ACC112 (cell line): ENCODE measurements at regions not wholly inside any gene's neighbourhood (a gene's known extent, or its start where the extent isn't known, plus 50 kb on each side); places are given as distances from the start of the nearest gene placed in this dataset.

Source experiments
- H2AFZ ChIP-seq: fragments of 200-600 bp; sonication (generic); one replicate; pipeline ENCODE4 v1.6.0; 2017; ENCODE audit warnings: antibody characterized with exemption, low read length; ENCODE audit not compliant: unreplicated experiment
- H3K27ac ChIP-seq: fragments of 200-600 bp; sonication (generic); 2 replicates; pipeline ENCODE4 v1.5.1; 2014; ENCODE audit warnings: low read depth, mild to moderate bottlenecking, antibody characterized with exemption, low read length, moderate library complexity
- H3K27me3 ChIP-seq: fragments of 200-600 bp; sonication (generic); 2 replicates; pipeline ENCODE4 v1.6.1; 2014; ENCODE audit warnings: mild to moderate bottlenecking, antibody characterized with exemption, low read length, moderate library complexity, mixed read lengths; ENCODE audit not compliant: insufficient read depth
- H3K36me3 ChIP-seq: fragments of 200-600 bp; sonication (generic); 2 replicates; pipeline ENCODE4 v1.6.1; 2016; ENCODE audit warnings: mild to moderate bottlenecking, antibody characterized with exemption, low read length, moderate library complexity, mixed read lengths; ENCODE audit not compliant: insufficient read depth
- H3K4me1 ChIP-seq: fragments of 200-600 bp; sonication (generic); one replicate; pipeline ENCODE4 v1.6.1; 2016; ENCODE audit warnings: low read length, mixed read lengths; ENCODE audit not compliant: insufficient read depth, unreplicated experiment, control insufficient read depth
- H3K4me3 ChIP-seq: fragments of 200-600 bp; sonication (generic); 2 replicates; pipeline ENCODE4 v1.5.1; 2014; ENCODE audit warnings: mild to moderate bottlenecking, low read depth, low read length
- H3K79me2 ChIP-seq: fragments of 200-600 bp; sonication (generic); one replicate; pipeline ENCODE4 v1.6.0; 2016; ENCODE audit warnings: low read length; ENCODE audit not compliant: control insufficient read depth, unreplicated experiment, insufficient read depth

GRCh38 chr15:25059698-25060471, 105.1 kb downstream of the SNRPN start:
- H3K4me1 ChIP-seq: no peaks in the 10 kb centered on the region
- peaks cover 72% of the 10 kb centered on the region; the same call in 1 of the 2 replicates for H3K36me3 ChIP-seq
- H3K4me3 ChIP-seq: no peak overlapping the region
- no peaks in the 10 kb centered on the region for H3K79me2 ChIP-seq
- H3K27me3 ChIP-seq: no peaks in the 10 kb centered on the region
- H3K27ac ChIP-seq: no peak overlapping the region
- H2AFZ ChIP-seq: no peak overlapping the region

- H3K4me1 ChIP-seq: no peaks in the 10 kb centered on the region
- no peak overlapping the region for H3K27ac ChIP-seq
- H3K4me3 ChIP-seq: no peak overlapping the region
- peaks cover 74% of the 10 kb centered on the region; the same call in 1 of the 2 replicates for H3K36me3 ChIP-seq
- no peaks in the 10 kb centered on the region for H3K27me3 ChIP-seq
- no peaks in the 10 kb centered on the region for H3K79me2 ChIP-seq
- no peak overlapping the region for H2AFZ ChIP-seq
These were observed 105.7 kb downstream of the SNRPN start for GRCh38 chr15:25060472-25060803.

GRCh38 chr15:25060996-25061620, 106.3 kb downstream of the SNRPN start:
- Histone ChIP-seq H3K79me2 (no peaks in the 10 kb centered on the region), H3K27me3 (no peaks in the 10 kb centered on the region), H2AFZ (no peak overlapping the region), H3K4me1 (no peaks in the 10 kb centered on the region), H3K27ac (no peak overlapping the region), H3K4me3 (no peak overlapping the region), H3K36me3 (peaks cover 71% of the 10 kb centered on the region)

- H2AFZ ChIP-seq: no peak overlapping the region
- H3K27ac ChIP-seq: no peak overlapping the region
- no peaks in the 10 kb centered on the region for H3K27me3 ChIP-seq
- H3K36me3 ChIP-seq: peaks cover 71% of the 10 kb centered on the region
- no peak overlapping the region for H3K4me3 ChIP-seq
- H3K4me1 ChIP-seq: no peaks in the 10 kb centered on the region
- H3K79me2 ChIP-seq: no peaks in the 10 kb centered on the region
These were observed 107.2 kb downstream of the SNRPN start for GRCh38 chr15:25061808-25062550.

- Histone ChIP-seq H2AFZ (no peak overlapping the region), H3K4me3 (no peak overlapping the region), H3K27me3 (no peaks in the 10 kb centered on the region), H3K36me3 (peaks cover 72% of the 10 kb centered on the region), H3K4me1 (no peaks in the 10 kb centered on the region), H3K79me2 (no peaks in the 10 kb centered on the region), H3K27ac (no peak overlapping the region)
These were observed 108.0 kb downstream of the SNRPN start for GRCh38 chr15:25062551-25063430.

- H3K36me3 ChIP-seq: peaks cover 82% of the 10 kb centered on the region
- no peak overlapping the region for H2AFZ ChIP-seq
- no peaks in the 10 kb centered on the region for H3K4me1 ChIP-seq
- no peak overlapping the region for H3K27ac ChIP-seq
- H3K4me3 ChIP-seq: no peak overlapping the region
- H3K79me2 ChIP-seq: no peaks in the 10 kb centered on the region
- no peaks in the 10 kb centered on the region for H3K27me3 ChIP-seq
These were observed 110.5 kb downstream of the SNRPN start for GRCh38 chr15:25065286-25065685.

- no peaks in the 10 kb centered on the region for H3K4me1 ChIP-seq
- no peaks in the 10 kb centered on the region for H3K27me3 ChIP-seq
- H2AFZ ChIP-seq: no peak overlapping the region
- H3K27ac ChIP-seq: no peak overlapping the region
- peaks cover 82% of the 10 kb centered on the region for H3K36me3 ChIP-seq
- no peak overlapping the region for H3K4me3 ChIP-seq
- H3K79me2 ChIP-seq: no peaks in the 10 kb centered on the region
These were observed 111.1 kb downstream of the SNRPN start for GRCh38 chr15:25065876-25066275.

GRCh38 chr15:25066708-25067107, 111.9 kb downstream of the SNRPN start:
- peaks cover 82% of the 10 kb centered on the region for H3K36me3 ChIP-seq
- no peak overlapping the region for H3K27ac ChIP-seq
- no peak overlapping the region for H2AFZ ChIP-seq
- H3K4me3 ChIP-seq: no peak overlapping the region
- H3K79me2 ChIP-seq: no peaks in the 10 kb centered on the region
- no peaks in the 10 kb centered on the region for H3K27me3 ChIP-seq
- no peaks in the 10 kb centered on the region for H3K4me1 ChIP-seq

GRCh38 chr15:25067725-25068309, 113.0 kb downstream of the SNRPN start:
- Histone ChIP-seq H3K79me2 (no peaks in the 10 kb centered on the region), H3K27me3 (no peaks in the 10 kb centered on the region), H3K27ac (no peak overlapping the region), H3K4me1 (no peaks in the 10 kb centered on the region), H3K4me3 (no peak overlapping the region), H3K36me3 (peaks cover 90% of the 10 kb centered on the region), H2AFZ (no peak overlapping the region)

- Histone ChIP-seq H3K27ac (no peak overlapping the region), H3K79me2 (no peaks in the 10 kb centered on the region), H2AFZ (no peak overlapping the region), H3K4me1 (no peaks in the 10 kb centered on the region), H3K36me3 (peaks cover 94% of the 10 kb centered on the region), H3K27me3 (no peaks in the 10 kb centered on the region), H3K4me3 (no peak overlapping the region)
These were observed 113.9 kb downstream of the SNRPN start for GRCh38 chr15:25068696-25069095.
